Osteocyte (in vitro differentiated cells): ENCODE measurements at regions not wholly inside any gene's neighbourhood (a gene's known extent, or its start where the extent isn't known, plus 50 kb on each side); places are given as distances from the start of the nearest gene placed in this dataset.
"Not testable (repeated sequence)": the region's sequence is repeated elsewhere in the genome, so short reads cannot be mapped to it uniquely, and the experiment has no call there.

Experiments
- DNase-seq: peaks from one replicate; pipeline ENCODE4 v3.0.0; 2021; ENCODE audit warnings: mixed read lengths; ENCODE audit not compliant: unreplicated experiment; ENCODE audit errors: extremely low spot score
- H3K27ac Mint-ChIP-seq: one replicate; pipeline ENCODE4 v1.8.0; 2021; ENCODE audit warnings: mild to moderate bottlenecking, mixed read lengths; ENCODE audit not compliant: unreplicated experiment
- H3K27me3 Mint-ChIP-seq: one replicate; pipeline ENCODE4 v1.8.0; 2021; ENCODE audit warnings: mixed read lengths; ENCODE audit not compliant: unreplicated experiment
- H3K36me3 Mint-ChIP-seq: one replicate; pipeline ENCODE4 v1.8.0; 2021; ENCODE audit warnings: mixed read lengths; ENCODE audit not compliant: unreplicated experiment
- H3K4me1 Mint-ChIP-seq: one replicate; pipeline ENCODE4 v1.8.0; 2021; ENCODE audit warnings: mixed read lengths; ENCODE audit not compliant: unreplicated experiment
- H3K4me3 Mint-ChIP-seq: one replicate; pipeline ENCODE4 v1.8.0; 2021; ENCODE audit warnings: mild to moderate bottlenecking, moderate library complexity, mixed read lengths; ENCODE audit not compliant: unreplicated experiment
- H3K9me3 Mint-ChIP-seq: one replicate; pipeline ENCODE4 v1.8.0; 2021; ENCODE audit warnings: mixed read lengths; ENCODE audit not compliant: unreplicated experiment
- TF ChIP-seq, protein P1 (sequence below): fragments of 200-600 bp; sonication (generic); IDR thresholded peaks from 2 replicates; pipeline ENCODE4 v1.5.0; 2021; ENCODE audit warnings: antibody characterized with exemption, mild to moderate bottlenecking, moderate library complexity

DNA sequence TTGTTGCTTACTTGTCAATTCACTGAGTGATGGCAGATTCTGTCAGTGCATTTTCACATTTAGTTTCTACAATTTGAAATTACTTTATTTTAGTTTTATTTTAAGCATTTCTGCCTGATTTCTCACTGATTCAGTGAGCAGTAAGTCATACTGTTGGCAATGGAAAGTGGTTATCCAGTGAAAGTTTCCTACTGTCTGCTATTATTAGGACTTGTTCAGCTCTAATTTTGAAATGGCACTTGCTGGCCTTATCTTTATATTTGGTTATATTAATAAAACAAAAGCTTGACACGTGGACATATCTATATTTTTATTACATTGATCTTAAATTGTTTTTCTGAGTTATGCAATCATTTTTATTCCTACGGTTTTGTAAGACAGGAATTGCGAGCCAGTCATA, 871.8 kb upstream of the SLC35B3 start:
- Mint-ChIP-seq H3K9me3 (no peaks in the 10 kb centered on the region), H3K4me3 (no peak overlapping the region), H3K27me3 (no peaks in the 10 kb centered on the region), H3K36me3 (no peaks in the 10 kb centered on the region), H3K27ac (no peak overlapping the region), H3K4me1 (no peaks in the 10 kb centered on the region)
- TF ChIP-seq, protein P1, sequence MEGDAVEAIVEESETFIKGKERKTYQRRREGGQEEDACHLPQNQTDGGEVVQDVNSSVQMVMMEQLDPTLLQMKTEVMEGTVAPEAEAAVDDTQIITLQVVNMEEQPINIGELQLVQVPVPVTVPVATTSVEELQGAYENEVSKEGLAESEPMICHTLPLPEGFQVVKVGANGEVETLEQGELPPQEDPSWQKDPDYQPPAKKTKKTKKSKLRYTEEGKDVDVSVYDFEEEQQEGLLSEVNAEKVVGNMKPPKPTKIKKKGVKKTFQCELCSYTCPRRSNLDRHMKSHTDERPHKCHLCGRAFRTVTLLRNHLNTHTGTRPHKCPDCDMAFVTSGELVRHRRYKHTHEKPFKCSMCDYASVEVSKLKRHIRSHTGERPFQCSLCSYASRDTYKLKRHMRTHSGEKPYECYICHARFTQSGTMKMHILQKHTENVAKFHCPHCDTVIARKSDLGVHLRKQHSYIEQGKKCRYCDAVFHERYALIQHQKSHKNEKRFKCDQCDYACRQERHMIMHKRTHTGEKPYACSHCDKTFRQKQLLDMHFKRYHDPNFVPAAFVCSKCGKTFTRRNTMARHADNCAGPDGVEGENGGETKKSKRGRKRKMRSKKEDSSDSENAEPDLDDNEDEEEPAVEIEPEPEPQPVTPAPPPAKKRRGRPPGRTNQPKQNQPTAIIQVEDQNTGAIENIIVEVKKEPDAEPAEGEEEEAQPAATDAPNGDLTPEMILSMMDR = no peak
- DNase-seq = no peak

DNA sequence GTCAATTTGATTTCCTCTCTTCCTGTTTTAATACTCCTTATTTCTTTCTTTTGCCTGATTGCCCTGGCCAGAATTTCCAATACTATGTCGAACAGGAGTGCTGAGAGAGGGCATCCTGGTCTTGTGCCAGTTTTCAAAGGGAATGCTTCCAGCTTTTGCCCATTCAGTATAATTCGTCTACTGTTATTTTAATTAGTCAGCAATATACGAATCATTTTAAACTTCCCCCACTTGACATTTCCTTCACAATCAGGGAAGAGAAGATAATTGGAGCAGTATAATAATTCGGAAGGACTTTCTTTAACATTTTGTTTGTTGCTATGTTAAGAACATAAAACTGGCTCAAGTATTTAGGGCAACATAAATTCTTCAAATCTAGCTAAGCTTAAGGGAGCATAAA, 860.3 kb upstream of the SLC35B3 start:
- no peaks in the 10 kb centered on the region for H3K9me3 Mint-ChIP-seq
- H3K4me1 Mint-ChIP-seq = peaks cover 33% of the 10 kb centered on the region
- DNase-seq = no peak
- no peak overlapping the region for H3K4me3 Mint-ChIP-seq
- TF ChIP-seq, protein P1 = no peak
- no peaks in the 10 kb centered on the region for H3K36me3 Mint-ChIP-seq
- H3K27me3 Mint-ChIP-seq = no peaks in the 10 kb centered on the region
- no peak overlapping the region for H3K27ac Mint-ChIP-seq

GRCh38 chr6:9292975-9293374, 857.6 kb upstream of the SLC35B3 start:
- H3K4me1 Mint-ChIP-seq = peaks cover 33% of the 10 kb centered on the region
- no peaks in the 10 kb centered on the region for H3K27me3 Mint-ChIP-seq
- TF ChIP-seq, protein P1 = no peak
- H3K27ac Mint-ChIP-seq = peak overlapping the region; percentile 49
- no peak for DNase-seq
- H3K36me3 Mint-ChIP-seq = no peaks in the 10 kb centered on the region
- no peaks in the 10 kb centered on the region for H3K9me3 Mint-ChIP-seq
- no peak overlapping the region for H3K4me3 Mint-ChIP-seq

DNA sequence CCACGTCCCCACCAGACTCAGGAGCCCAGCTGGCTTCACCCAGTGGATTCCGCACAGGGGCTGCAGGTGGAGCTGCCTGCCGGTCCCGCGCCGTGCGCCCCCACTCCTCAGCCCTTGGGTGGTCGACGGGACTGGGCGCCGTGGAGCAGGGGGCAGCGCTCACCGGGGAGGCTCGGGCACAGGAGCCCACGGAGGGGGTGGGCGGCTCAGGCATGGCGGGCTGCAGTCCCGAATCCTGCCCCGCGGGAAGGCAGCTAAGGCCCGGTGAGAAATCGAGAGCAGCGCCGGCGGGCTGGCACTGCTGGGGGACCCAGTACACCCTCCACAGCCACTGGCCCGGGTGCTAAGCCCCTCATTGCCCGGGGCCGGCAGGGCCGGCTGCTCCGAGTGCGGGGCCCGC, 855.0 kb upstream of the SLC35B3 start:
- H3K27ac Mint-ChIP-seq, H3K9me3 Mint-ChIP-seq, H3K27me3 Mint-ChIP-seq, H3K36me3 Mint-ChIP-seq, H3K4me3 Mint-ChIP-seq, DNase-seq: not testable (repeated sequence)
- peaks cover 30% of the 10 kb centered on the region for H3K4me1 Mint-ChIP-seq

DNA sequence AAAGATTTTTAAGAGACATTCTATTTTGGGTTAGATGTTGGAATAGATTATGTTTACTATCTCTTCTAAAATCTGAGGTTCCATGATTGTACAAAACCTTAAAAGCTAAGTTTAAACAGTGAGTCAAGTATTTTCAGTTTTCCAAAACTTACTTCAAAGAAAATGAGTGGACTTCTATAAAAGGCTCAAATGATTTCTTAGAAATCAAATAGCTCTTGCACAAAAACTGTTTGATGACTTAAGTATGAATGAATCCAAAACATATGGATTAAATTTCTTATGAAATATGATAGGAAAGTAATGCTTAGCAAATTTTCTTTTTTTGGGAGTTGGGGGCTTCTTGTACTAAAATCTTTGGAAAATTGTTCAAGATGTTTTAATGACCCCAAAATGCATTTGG, 837.3 kb upstream of the SLC35B3 start:
- peaks cover 3% of the 10 kb centered on the region for H3K4me1 Mint-ChIP-seq
- TF ChIP-seq, protein P1 = no peak
- H3K9me3 Mint-ChIP-seq = no peaks in the 10 kb centered on the region
- no peaks in the 10 kb centered on the region for H3K36me3 Mint-ChIP-seq
- H3K27ac Mint-ChIP-seq = no peak overlapping the region
- no peak overlapping the region for H3K4me3 Mint-ChIP-seq
- no peak for DNase-seq
- no peaks in the 10 kb centered on the region for H3K27me3 Mint-ChIP-seq

- TF ChIP-seq, protein P1 = no peak
- H3K27ac Mint-ChIP-seq = no peak overlapping the region
- no peak overlapping the region for H3K4me3 Mint-ChIP-seq
- no peaks in the 10 kb centered on the region for H3K4me1 Mint-ChIP-seq
- no peaks in the 10 kb centered on the region for H3K27me3 Mint-ChIP-seq
- no peaks in the 10 kb centered on the region for H3K36me3 Mint-ChIP-seq
- peaks cover 7% of the 10 kb centered on the region for H3K9me3 Mint-ChIP-seq
- DNase-seq = no peak
Observed at GRCh38 chr6:9266741-9267140, 831.4 kb upstream of the SLC35B3 start.
